Liver (tissue), 3 donors: ENCODE measurements at regions not wholly inside any gene's neighbourhood (a gene's known extent, or its start where the extent isn't known, plus 50 kb on each side); places are given as distances from the start of the nearest gene placed in this dataset.
"Not testable (repeated sequence)": the region's sequence is repeated elsewhere in the genome, so short reads cannot be mapped to it uniquely, and the experiment has no call there.

Experiments
- ATF3 ChIP-seq: IDR thresholded peaks from 2 replicates; pipeline ENCODE4 v1.6.1; 2016; ENCODE audit warnings: antibody characterized with exemption
- RAD21 ChIP-seq, 2 donors: IDR thresholded peaks; 2 replicates each; pipeline ENCODE4 v1.6.1; 2016; ENCODE audit warnings: antibody characterized with exemption in 2 of 2, mild to moderate bottlenecking in 2 of 2
- RXRA ChIP-seq, 2 donors: IDR thresholded peaks; 2 replicates each; pipeline ENCODE4 v1.6.1; 2017 to 2018; ENCODE audit warnings: antibody characterized with exemption in 2 of 2, mild to moderate bottlenecking in 1 of 2
- ZBTB33 ChIP-seq: IDR thresholded peaks from 2 replicates; pipeline ENCODE4 v1.6.1; 2016; ENCODE audit warnings: antibody characterized with exemption
- TF ChIP-seq, protein P1 (sequence below): fragments of 150-350 bp; IDR thresholded peaks from 2 replicates; pipeline ENCODE4 v1.5.1; 2017; ENCODE audit warnings: improper control_type of control experiment, low read depth, low read length; ENCODE audit not compliant: missing input control
- TF ChIP-seq, protein P2 (sequence below): IDR thresholded peaks from 2 replicates; pipeline ENCODE4 v1.6.1; 2016; ENCODE audit warnings: antibody characterized with exemption
- donor health status: healthy.
- donor health status: healthy.

GRCh38 chr2:89876878-89877277 lies 1185.4 kb downstream of the RPIA start:
- TF ChIP-seq, protein P1, sequence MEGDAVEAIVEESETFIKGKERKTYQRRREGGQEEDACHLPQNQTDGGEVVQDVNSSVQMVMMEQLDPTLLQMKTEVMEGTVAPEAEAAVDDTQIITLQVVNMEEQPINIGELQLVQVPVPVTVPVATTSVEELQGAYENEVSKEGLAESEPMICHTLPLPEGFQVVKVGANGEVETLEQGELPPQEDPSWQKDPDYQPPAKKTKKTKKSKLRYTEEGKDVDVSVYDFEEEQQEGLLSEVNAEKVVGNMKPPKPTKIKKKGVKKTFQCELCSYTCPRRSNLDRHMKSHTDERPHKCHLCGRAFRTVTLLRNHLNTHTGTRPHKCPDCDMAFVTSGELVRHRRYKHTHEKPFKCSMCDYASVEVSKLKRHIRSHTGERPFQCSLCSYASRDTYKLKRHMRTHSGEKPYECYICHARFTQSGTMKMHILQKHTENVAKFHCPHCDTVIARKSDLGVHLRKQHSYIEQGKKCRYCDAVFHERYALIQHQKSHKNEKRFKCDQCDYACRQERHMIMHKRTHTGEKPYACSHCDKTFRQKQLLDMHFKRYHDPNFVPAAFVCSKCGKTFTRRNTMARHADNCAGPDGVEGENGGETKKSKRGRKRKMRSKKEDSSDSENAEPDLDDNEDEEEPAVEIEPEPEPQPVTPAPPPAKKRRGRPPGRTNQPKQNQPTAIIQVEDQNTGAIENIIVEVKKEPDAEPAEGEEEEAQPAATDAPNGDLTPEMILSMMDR: not testable (repeated sequence)
- TF ChIP-seq, protein P2, sequence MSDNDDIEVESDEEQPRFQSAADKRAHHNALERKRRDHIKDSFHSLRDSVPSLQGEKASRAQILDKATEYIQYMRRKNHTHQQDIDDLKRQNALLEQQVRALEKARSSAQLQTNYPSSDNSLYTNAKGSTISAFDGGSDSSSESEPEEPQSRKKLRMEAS: not testable (repeated sequence)
- TF ChIP-seq RAD21 (IDR thresholded peaks at IDR 0.05); ATF3; ZBTB33; RXRA (IDR thresholded peaks at IDR 0.05): not testable (repeated sequence)
